ENCODE measurements at regions not wholly inside any gene's neighbourhood (a gene's known extent, or its start where the extent isn't known, plus 50 kb on each side); places are given as distances from the start of the nearest gene placed in this dataset.
"Not testable (repeated sequence)": the region's sequence is repeated elsewhere in the genome, so short reads cannot be mapped to it uniquely, and the experiment has no call there.

GRCh38 chrX:9293903-9294302, 171.0 kb upstream of the TBL1X start:
- Histone ChIP-seq H3K79me2 (ENCODE audit: insufficient read depth, low read length) (no peaks in the 10 kb centered on the region), H3F3A (ENCODE audit: low read depth) (no peaks in the 10 kb centered on the region), H3K9me3 (ENCODE audit: insufficient read depth, low read depth, low read length) (no peaks in the 10 kb centered on the region), H2AFZ (ENCODE audit: low read length) (no peak overlapping the region), H4K20me1 (ENCODE audit: insufficient read depth, low read length, poor library complexity, severe bottlenecking) (no peaks in the 10 kb centered on the region), H3K36me3 (ENCODE audit: insufficient read depth, low read length) (no peaks in the 10 kb centered on the region), H3K4me3 (ENCODE audit: low read length, poor library complexity, severe bottlenecking) (no peak overlapping the region), H3K9ac (ENCODE audit: low read depth, low read length, poor library complexity, severe bottlenecking) (no peak overlapping the region), H3K4me1 (ENCODE audit: insufficient read depth, low read length, poor library complexity, severe bottlenecking) (no peaks in the 10 kb centered on the region), H3K27me3 (ENCODE audit: insufficient read depth, low read length, poor library complexity, severe bottlenecking) (no peaks in the 10 kb centered on the region), H3K4me2 (ENCODE audit: low read depth, low read length, poor library complexity, severe bottlenecking) (no peak overlapping the region), H3K9me2 (replicated peaks; ENCODE audit: low read depth, low read length) (no peaks in the 10 kb centered on the region)
- TF ChIP-seq CTCF (conservative IDR thresholded peaks at IDR 0.05; ENCODE audit: low read length) (no peak), EZH2phosphoT487 (IDR thresholded peaks at IDR 0.05; ENCODE audit: borderline replicate concordance) (no peak)

- Histone ChIP-seq H3K4me3 (ENCODE audit: low read length, poor library complexity, severe bottlenecking) (no peak overlapping the region), H3K9me2 (replicated peaks; ENCODE audit: low read depth, low read length) (no peaks in the 10 kb centered on the region), H3F3A (ENCODE audit: low read depth) (no peaks in the 10 kb centered on the region), H3K4me1 (ENCODE audit: insufficient read depth, low read length, poor library complexity, severe bottlenecking) (no peaks in the 10 kb centered on the region), H3K4me2 (ENCODE audit: low read depth, low read length, poor library complexity, severe bottlenecking) (no peak overlapping the region), H3K79me2 (ENCODE audit: insufficient read depth, low read length) (no peaks in the 10 kb centered on the region), H2AFZ (ENCODE audit: low read length) (no peak overlapping the region), H3K9ac (ENCODE audit: low read depth, low read length, poor library complexity, severe bottlenecking) (no peak overlapping the region), H4K20me1 (ENCODE audit: insufficient read depth, low read length, poor library complexity, severe bottlenecking) (no peaks in the 10 kb centered on the region), H3K27me3 (ENCODE audit: insufficient read depth, low read length, poor library complexity, severe bottlenecking) (no peaks in the 10 kb centered on the region), H3K9me3 (ENCODE audit: insufficient read depth, low read depth, low read length) (no peaks in the 10 kb centered on the region), H3K36me3 (ENCODE audit: insufficient read depth, low read length) (no peaks in the 10 kb centered on the region)
- TF ChIP-seq EZH2phosphoT487 (IDR thresholded peaks at IDR 0.05; ENCODE audit: borderline replicate concordance) (no peak), CTCF (conservative IDR thresholded peaks at IDR 0.05; ENCODE audit: low read length) (no peak)
Observed at GRCh38 chrX:9295551-9295950, 169.3 kb upstream of the TBL1X start.

GRCh38 chrX:9298221-9298620, 166.6 kb upstream of the TBL1X start:
- Histone ChIP-seq H3K9me3 (ENCODE audit: insufficient read depth, low read depth, low read length) (no peaks in the 10 kb centered on the region), H3K9ac (ENCODE audit: low read depth, low read length, poor library complexity, severe bottlenecking) (no peak overlapping the region), H2AFZ (ENCODE audit: low read length) (no peak overlapping the region), H3K79me2 (ENCODE audit: insufficient read depth, low read length) (no peaks in the 10 kb centered on the region), H3K36me3 (ENCODE audit: insufficient read depth, low read length) (no peaks in the 10 kb centered on the region), H3K4me1 (ENCODE audit: insufficient read depth, low read length, poor library complexity, severe bottlenecking) (no peaks in the 10 kb centered on the region), H3K27me3 (ENCODE audit: insufficient read depth, low read length, poor library complexity, severe bottlenecking) (no peaks in the 10 kb centered on the region), H3K4me3 (ENCODE audit: low read length, poor library complexity, severe bottlenecking) (no peak overlapping the region), H3F3A (ENCODE audit: low read depth) (no peaks in the 10 kb centered on the region), H3K4me2 (ENCODE audit: low read depth, low read length, poor library complexity, severe bottlenecking) (no peak overlapping the region), H3K9me2 (replicated peaks; ENCODE audit: low read depth, low read length) (no peaks in the 10 kb centered on the region), H4K20me1 (ENCODE audit: insufficient read depth, low read length, poor library complexity, severe bottlenecking) (no peaks in the 10 kb centered on the region)
- TF ChIP-seq CTCF (conservative IDR thresholded peaks at IDR 0.05; ENCODE audit: low read length), result no peak
- TF ChIP-seq EZH2phosphoT487 (IDR thresholded peaks at IDR 0.05; ENCODE audit: borderline replicate concordance), result no peak

- H3K79me2 ChIP-seq (ENCODE audit: insufficient read depth, low read length); H3F3A ChIP-seq (ENCODE audit: low read depth); H3K9me2 ChIP-seq (replicated peaks; ENCODE audit: low read depth, low read length); H3K9ac ChIP-seq (ENCODE audit: low read depth, low read length, poor library complexity, severe bottlenecking); H3K4me1 ChIP-seq (ENCODE audit: insufficient read depth, low read length, poor library complexity, severe bottlenecking); H3K4me3 ChIP-seq (ENCODE audit: low read length, poor library complexity, severe bottlenecking); H3K4me2 ChIP-seq (ENCODE audit: low read depth, low read length, poor library complexity, severe bottlenecking); H4K20me1 ChIP-seq (ENCODE audit: insufficient read depth, low read length, poor library complexity, severe bottlenecking); H3K27me3 ChIP-seq (ENCODE audit: insufficient read depth, low read length, poor library complexity, severe bottlenecking); H3K9me3 ChIP-seq (ENCODE audit: insufficient read depth, low read depth, low read length); H3K36me3 ChIP-seq (ENCODE audit: insufficient read depth, low read length); H2AFZ ChIP-seq (ENCODE audit: low read length): not testable (repeated sequence)
Observed at GRCh38 chrX:9299681-9300080, 165.2 kb upstream of the TBL1X start.
